CD14-positive monocyte (primary cell): ENCODE measurements at regions not wholly inside any gene's neighbourhood (a gene's known extent, or its start where the extent isn't known, plus 50 kb on each side); places are given as distances from the start of the nearest gene placed in this dataset.

Source experiments
- DNase-seq, 3 donors: peaks; one replicate each; pipeline ENCODE4 v3.0.0-alpha.2; 2011 to 2022
- H2AFZ ChIP-seq: 2 replicates; pipeline ENCODE4 v1.6.0; 2012; ENCODE audit warnings: mild to moderate bottlenecking, low read depth, low read length, inconsistent platforms; ENCODE audit not compliant: insufficient read depth, poor library complexity, severe bottlenecking
- H3K27ac ChIP-seq, 2 donors: 1 replicate in 1 of 2; 2 replicates in 1 of 2; pipeline ENCODE4 v1.5.1; 2012 to 2013; ENCODE audit warnings: low read length in 2 of 2, control low read depth in 1 of 2, inconsistent platforms in 1 of 2, low read depth in 1 of 2, mild to moderate bottlenecking in 1 of 2
- H3K27me3 ChIP-seq, 2 donors: one replicate each; pipeline versions ENCODE4 v1.6.0 to v1.6.1; 2011 to 2013; ENCODE audit warnings: low read length in 2 of 2; ENCODE audit not compliant: control insufficient read depth in 2 of 2, insufficient read depth in 2 of 2
- H3K36me3 ChIP-seq, 2 donors: replicated peaks in 1 of 2; 1 replicate in 1 of 2; 2 replicates in 1 of 2; pipeline versions ENCODE4 v1.5.1 to v1.6.1; 2012 to 2013; ENCODE audit warnings: low read length in 2 of 2, control low read depth in 1 of 2, inconsistent platforms in 1 of 2, mild to moderate bottlenecking in 1 of 2; ENCODE audit not compliant: insufficient read depth in 2 of 2, control insufficient read depth in 1 of 2
- H3K4me1 ChIP-seq, 2 donors: 1 replicate in 1 of 2; 2 replicates in 1 of 2; pipeline versions ENCODE4 v1.5.1 to v1.6.1; 2012 to 2013; ENCODE audit warnings: low read length in 2 of 2, control low read depth in 1 of 2, inconsistent platforms in 1 of 2, mild to moderate bottlenecking in 1 of 2, moderate library complexity in 1 of 2; ENCODE audit not compliant: insufficient read depth in 2 of 2, control insufficient read depth in 1 of 2
- H3K4me2 ChIP-seq: replicated peaks from 2 replicates; pipeline ENCODE3; 2012; ENCODE audit warnings: low read length, moderate library complexity, mild to moderate bottlenecking; ENCODE audit not compliant: poor library complexity, severe bottlenecking; ENCODE audit errors: extremely low read depth
- H3K4me3 ChIP-seq, 3 experiments: fragments of 200-600 bp in 1 of 3; sonication (generic) in 1 of 3; replicated peaks in 1 of 3; 1 replicate in 2 of 3; 2 replicates in 1 of 3; pipeline ENCODE4 v1.5.1; 2011 to 2013; ENCODE audit warnings: low read length in 3 of 3, mild to moderate bottlenecking in 3 of 3, control low read depth in 2 of 3, low read depth in 2 of 3, inconsistent platforms in 1 of 3, moderate library complexity in 1 of 3
- H3K79me2 ChIP-seq: 2 replicates; pipeline ENCODE4 v1.6.0; 2012; ENCODE audit warnings: mild to moderate bottlenecking, control low read depth, inconsistent platforms, low read length, moderate library complexity; ENCODE audit not compliant: insufficient read depth
- H3K9ac ChIP-seq: 2 replicates; pipeline ENCODE4 v1.6.0; 2017; ENCODE audit warnings: low read length, mild to moderate bottlenecking; ENCODE audit not compliant: insufficient read depth, poor library complexity, severe bottlenecking
- H3K9me3 ChIP-seq, 2 donors: replicated peaks in 1 of 2; 1 replicate in 1 of 2; 2 replicates in 1 of 2; pipeline versions ENCODE4 v1.5.1 to v1.6.1; 2012 to 2013; ENCODE audit warnings: low read length in 2 of 2, control low read depth in 1 of 2; ENCODE audit not compliant: control insufficient read depth in 1 of 2, insufficient read depth in 1 of 2
- H4K20me1 ChIP-seq: 2 replicates; pipeline ENCODE4 v1.6.0; 2012; ENCODE audit warnings: mild to moderate bottlenecking, low read length, control low read depth, moderate library complexity; ENCODE audit not compliant: insufficient read depth
- H3K27ac Mint-ChIP-seq, 7 donors: one replicate each; pipeline ENCODE4 v1.8.0; 2020; ENCODE audit warnings: mild to moderate bottlenecking in 7 of 7, mixed read lengths in 7 of 7, moderate library complexity in 6 of 7, inconsistent platforms in 2 of 7
- H3K27me3 Mint-ChIP-seq, 3 donors: one replicate each; pipeline ENCODE4 v1.8.0; 2021 to 2022; ENCODE audit warnings: low read depth in 3 of 3, mild to moderate bottlenecking in 3 of 3, mixed read lengths in 3 of 3, moderate library complexity in 3 of 3, inconsistent platforms in 1 of 3
- H3K36me3 Mint-ChIP-seq, 2 donors: one replicate each; pipeline ENCODE4 v1.8.0; 2020; ENCODE audit warnings: mixed read lengths in 2 of 2, inconsistent platforms in 1 of 2, mild to moderate bottlenecking in 1 of 2
- H3K4me1 Mint-ChIP-seq: one replicate; pipeline ENCODE4 v1.8.0; 2020; ENCODE audit warnings: mild to moderate bottlenecking, mixed read lengths
- H3K4me3 Mint-ChIP-seq, 2 donors: one replicate each; pipeline ENCODE4 v1.8.0; 2020; ENCODE audit warnings: mild to moderate bottlenecking in 2 of 2, mixed read lengths in 2 of 2, moderate library complexity in 1 of 2
- H3K9me3 Mint-ChIP-seq, 7 donors: one replicate each; pipeline ENCODE4 v1.8.0; 2020 to 2022; ENCODE audit warnings: mixed read lengths in 7 of 7, mild to moderate bottlenecking in 6 of 7, moderate library complexity in 6 of 7, inconsistent platforms in 2 of 7
- CTCF ChIP-seq: fragments of 200-600 bp; IDR thresholded peaks from one replicate; pipeline ENCODE4 v1.8.0; 2022; ENCODE audit warnings: antibody characterized with exemption, mild to moderate bottlenecking
- WGBS: methylation state at CpG from one replicate; pipeline ENCODE4 v1.1.5; 2013; ENCODE audit warnings: missing lambda C conversion rate; ENCODE audit not compliant: insufficient coverage; 5-methylcytosine and 5-hydroxymethylcytosine counted together
- intact Hi-C, 2 donors: fragments of 100-400 bp; cut with micrococcal nuclease; formaldehyde crosslinking; loops; one replicate each; pipeline versions ENCODE4 v1.15.0 to v1.15.1; 2023

GRCh38 chr6:126631363-126631762 is 291.4 kb downstream of the CENPW start:
- no peaks in the 10 kb centered on the region for H3K4me1 Mint-ChIP-seq
- H3K27ac ChIP-seq = no peak overlapping the region
- H2AFZ ChIP-seq = no peak overlapping the region
- H3K4me3 Mint-ChIP-seq = no peak overlapping the region
- H3K36me3 Mint-ChIP-seq = no peaks in the 10 kb centered on the region
- no peaks in the 10 kb centered on the region for H4K20me1 ChIP-seq
- no peak for DNase-seq
- H3K27ac Mint-ChIP-seq = no peak overlapping the region
- H3K36me3 ChIP-seq = no peaks in the 10 kb centered on the region
- peaks cover 0 to 4% (median 0%) of the 10 kb centered on the region in 7 donors for H3K9me3 Mint-ChIP-seq
- no peaks in the 10 kb centered on the region for H3K4me1 ChIP-seq
- TF ChIP-seq CTCF = no peak
- H3K9ac ChIP-seq = no peak overlapping the region
- no peaks in the 10 kb centered on the region for H3K27me3 Mint-ChIP-seq
- no peaks in the 10 kb centered on the region for H3K79me2 ChIP-seq
- no peak overlapping the region for H3K4me2 ChIP-seq
- WGBS = no CpG with 5 or more reads among the region's 2 CpGs
- intact Hi-C loops = no loop called here
- H3K9me3 ChIP-seq = no peaks in the 10 kb centered on the region
- no peak overlapping the region for H3K4me3 ChIP-seq
- no peaks in the 10 kb centered on the region for H3K27me3 ChIP-seq

- no peak overlapping the region for H3K4me2 ChIP-seq
- H3K4me3 Mint-ChIP-seq = no peak overlapping the region
- WGBS = no CpG with 5 or more reads among the region's 1 CpG
- TF ChIP-seq CTCF = no peak
- no peaks in the 10 kb centered on the region for H3K27me3 Mint-ChIP-seq
- no peaks in the 10 kb centered on the region for H4K20me1 ChIP-seq
- no peaks in the 10 kb centered on the region for H3K9me3 ChIP-seq
- H3K9me3 Mint-ChIP-seq = peaks cover 0 to 1% (median 0%) of the 10 kb centered on the region in 7 donors
- H2AFZ ChIP-seq = no peak overlapping the region
- no peaks in the 10 kb centered on the region for H3K4me1 Mint-ChIP-seq
- H3K36me3 Mint-ChIP-seq = no peaks in the 10 kb centered on the region
- no peak overlapping the region for H3K4me3 ChIP-seq
- H3K79me2 ChIP-seq = no peaks in the 10 kb centered on the region
- intact Hi-C loops = no loop called here
- H3K36me3 ChIP-seq = no peaks in the 10 kb centered on the region
- DNase-seq = no peak
- H3K4me1 ChIP-seq = no peaks in the 10 kb centered on the region
- no peak overlapping the region for H3K27ac Mint-ChIP-seq
- no peak overlapping the region for H3K9ac ChIP-seq
- H3K27ac ChIP-seq = no peak overlapping the region
- H3K27me3 ChIP-seq = no peaks in the 10 kb centered on the region
Observed at GRCh38 chr6:126632271-126632670, 292.4 kb downstream of the CENPW start.
